Uterus (tissue), 2 donors: ENCODE measurements at regions not wholly inside any gene's neighbourhood (a gene's known extent, or its start where the extent isn't known, plus 50 kb on each side); places are given as distances from the start of the nearest gene placed in this dataset.

Source experiments
- POLR2A ChIP-seq, 2 donors: fragments of 450-650 bp; IDR thresholded peaks; one replicate each; pipeline ENCODE4 v1.6.1; 2016; ENCODE audit warnings: antibody characterized with exemption in 2 of 2, mild to moderate bottlenecking in 1 of 2, moderate library complexity in 1 of 2
- TF ChIP-seq, protein P1 (sequence below), 4 experiments: fragments of 200-600 bp in 2 of 4; fragments of 450-650 bp in 2 of 4; sonication (generic) in 2 of 4; IDR thresholded peaks; one replicate each; pipeline ENCODE4 v1.5.1; 2016 to 2019; ENCODE audit warnings: antibody characterized with exemption in 4 of 4, mild to moderate bottlenecking in 2 of 4, moderate library complexity in 1 of 4

DNA sequence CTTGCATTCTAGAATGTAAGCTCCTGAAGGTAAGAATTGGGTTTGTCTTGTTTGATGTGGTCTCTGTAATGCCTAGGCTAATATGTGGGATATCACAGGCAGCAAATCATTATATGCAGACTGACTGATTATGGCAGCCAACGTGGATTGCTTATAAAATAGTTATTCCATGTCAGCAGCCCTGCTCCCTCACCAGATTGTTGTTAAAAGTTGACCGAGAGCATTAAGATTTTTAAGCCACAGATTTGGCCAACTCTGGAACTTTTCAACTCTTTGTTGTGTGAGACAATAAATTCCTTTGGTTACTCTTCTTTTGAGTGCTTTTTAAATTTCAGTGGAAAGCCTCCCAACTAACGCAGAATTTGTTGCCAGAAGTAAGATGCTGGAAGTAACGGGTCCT lies 92.6 kb upstream of the FAM216B start:
- TF ChIP-seq, protein P1, sequence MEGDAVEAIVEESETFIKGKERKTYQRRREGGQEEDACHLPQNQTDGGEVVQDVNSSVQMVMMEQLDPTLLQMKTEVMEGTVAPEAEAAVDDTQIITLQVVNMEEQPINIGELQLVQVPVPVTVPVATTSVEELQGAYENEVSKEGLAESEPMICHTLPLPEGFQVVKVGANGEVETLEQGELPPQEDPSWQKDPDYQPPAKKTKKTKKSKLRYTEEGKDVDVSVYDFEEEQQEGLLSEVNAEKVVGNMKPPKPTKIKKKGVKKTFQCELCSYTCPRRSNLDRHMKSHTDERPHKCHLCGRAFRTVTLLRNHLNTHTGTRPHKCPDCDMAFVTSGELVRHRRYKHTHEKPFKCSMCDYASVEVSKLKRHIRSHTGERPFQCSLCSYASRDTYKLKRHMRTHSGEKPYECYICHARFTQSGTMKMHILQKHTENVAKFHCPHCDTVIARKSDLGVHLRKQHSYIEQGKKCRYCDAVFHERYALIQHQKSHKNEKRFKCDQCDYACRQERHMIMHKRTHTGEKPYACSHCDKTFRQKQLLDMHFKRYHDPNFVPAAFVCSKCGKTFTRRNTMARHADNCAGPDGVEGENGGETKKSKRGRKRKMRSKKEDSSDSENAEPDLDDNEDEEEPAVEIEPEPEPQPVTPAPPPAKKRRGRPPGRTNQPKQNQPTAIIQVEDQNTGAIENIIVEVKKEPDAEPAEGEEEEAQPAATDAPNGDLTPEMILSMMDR (IDR thresholded peaks at IDR 0.05) = no peak
- no peak for TF ChIP-seq POLR2A (IDR thresholded peaks at IDR 0.05)
